GM23338 (cell line): ENCODE measurements at regions not wholly inside any gene's neighbourhood (a gene's known extent, or its start where the extent isn't known, plus 50 kb on each side); places are given as distances from the start of the nearest gene placed in this dataset.

Experiments
- ATAC-seq: fragments of 200-7000 bp; cut with Tn5 transposase; 3 replicates; pipeline ENCODE4 v1.9.1; 2020
- DNase-seq: peaks from one replicate; pipeline ENCODE4 v3.0.0-alpha.2; 2015; ENCODE audit warnings: low spot score
- H2AFZ ChIP-seq: fragments of 200-600 bp; sonication (generic); 2 replicates; pipeline ENCODE4 v1.8.0; 2016; ENCODE audit warnings: antibody characterized with exemption, mild to moderate bottlenecking, moderate library complexity
- H3F3A ChIP-seq: fragments of 200-600 bp; sonication (generic); replicated peaks from 2 replicates; pipeline ENCODE4 v1.8.0; 2017; ENCODE audit warnings: antibody characterized with exemption, mixed run types, low read depth
- H3K27ac ChIP-seq: fragments of 200-600 bp; sonication (generic); 2 replicates; pipeline ENCODE4 v1.6.1; 2016; ENCODE audit warnings: low read depth
- H3K27me3 ChIP-seq: fragments of 200-600 bp; sonication (generic); 2 replicates; pipeline ENCODE4 v1.8.0; 2016; ENCODE audit warnings: mild to moderate bottlenecking, mixed run types, moderate library complexity; ENCODE audit not compliant: insufficient read depth
- H3K36me3 ChIP-seq: fragments of 200-600 bp; sonication (generic); 2 replicates; pipeline ENCODE4 v1.8.0; 2016; ENCODE audit warnings: mild to moderate bottlenecking; ENCODE audit not compliant: insufficient read depth
- H3K4me1 ChIP-seq: fragments of 200-600 bp; sonication (generic); 2 replicates; pipeline ENCODE4 v1.8.0; 2016; ENCODE audit warnings: mild to moderate bottlenecking, moderate library complexity; ENCODE audit not compliant: insufficient read depth
- H3K4me2 ChIP-seq: fragments of 200-600 bp; sonication (generic); 2 replicates; pipeline ENCODE4 v1.7.1; 2017; ENCODE audit warnings: mixed run types
- H3K4me3 ChIP-seq: fragments of 200-600 bp; sonication (generic); 2 replicates; pipeline ENCODE4 v1.6.1; 2016; ENCODE audit warnings: mixed run types
- H3K79me2 ChIP-seq: fragments of 200-600 bp; sonication (generic); replicated peaks from 2 replicates; pipeline ENCODE4 v1.8.0; 2017; ENCODE audit warnings: mild to moderate bottlenecking; ENCODE audit not compliant: insufficient read depth
- H3K9me2 ChIP-seq: fragments of 200-600 bp; sonication (generic); 2 replicates; pipeline ENCODE4 v1.8.0; 2017; ENCODE audit not compliant: insufficient read depth
- H4K20me1 ChIP-seq: fragments of 200-600 bp; sonication (generic); replicated peaks from 2 replicates; pipeline ENCODE4 v1.8.0; 2017; ENCODE audit warnings: mild to moderate bottlenecking; ENCODE audit not compliant: insufficient read depth
- H3K27ac Mint-ChIP-seq: 2 replicates; pipeline ENCODE4 v1.8.0; 2020; ENCODE audit warnings: inconsistent platforms, mild to moderate bottlenecking, moderate library complexity, mixed read lengths
- H3K27me3 Mint-ChIP-seq: 3 replicates; pipeline ENCODE4 v1.8.0; 2022; ENCODE audit warnings: low read depth, mild to moderate bottlenecking, moderate library complexity, mixed read lengths, inconsistent platforms; ENCODE audit not compliant: insufficient read depth, poor library complexity
- H3K36me3 Mint-ChIP-seq: 3 replicates; pipeline ENCODE4 v1.8.0; 2021; ENCODE audit warnings: low read depth, mild to moderate bottlenecking, inconsistent platforms, moderate library complexity, mixed read lengths
- H3K4me1 Mint-ChIP-seq: 3 replicates; pipeline ENCODE4 v1.8.0; 2020; ENCODE audit warnings: mild to moderate bottlenecking, inconsistent platforms, mixed read lengths
- H3K4me3 Mint-ChIP-seq: 3 replicates; pipeline ENCODE4 v1.8.0; 2021; ENCODE audit warnings: moderate library complexity, mild to moderate bottlenecking, inconsistent platforms, mixed read lengths
- H3K9me3 Mint-ChIP-seq: 3 replicates; pipeline ENCODE4 v1.8.0; 2020; ENCODE audit warnings: moderate library complexity, mild to moderate bottlenecking, inconsistent platforms, mixed read lengths
- CREB1 ChIP-seq: fragments of 250-450 bp; sonication (Bioruptor Pico); IDR thresholded peaks from 2 replicates; pipeline ENCODE4 v1.5.0; 2020; ENCODE audit warnings: low read depth, mild to moderate bottlenecking, moderate library complexity
- EZH2 ChIP-seq: fragments of 200-600 bp; sonication (generic); IDR thresholded peaks from one replicate; pipeline ENCODE4 v1.8.0; 2017; ENCODE audit warnings: antibody characterized with exemption, mild to moderate bottlenecking, low read depth; ENCODE audit not compliant: unreplicated experiment
- EZH2phosphoT487 ChIP-seq: fragments of 200-600 bp; sonication (generic); IDR thresholded peaks from one replicate; pipeline ENCODE4 v1.8.1; 2018; ENCODE audit warnings: antibody characterized with exemption; ENCODE audit not compliant: unreplicated experiment
- JUNB ChIP-seq: IDR thresholded peaks from one replicate; pipeline ENCODE4 v1.6.1; 2016; ENCODE audit warnings: antibody characterized with exemption; ENCODE audit not compliant: unreplicated experiment
- NANOG ChIP-seq: IDR thresholded peaks from 2 replicates; pipeline ENCODE4 v1.6.1; 2016; ENCODE audit warnings: antibody characterized with exemption, borderline replicate concordance
- POLR2AphosphoS5 ChIP-seq: IDR thresholded peaks from 2 replicates; pipeline ENCODE4 v1.6.1; 2016; ENCODE audit warnings: antibody characterized with exemption, low read depth
- STAT1 ChIP-seq: IDR thresholded peaks from one replicate; pipeline ENCODE4 v1.6.1; 2016; ENCODE audit warnings: antibody characterized with exemption; ENCODE audit not compliant: unreplicated experiment
- ZNF114 ChIP-seq: fragments of 250-450 bp; sonication (Bioruptor Pico); IDR thresholded peaks from 2 replicates; pipeline ENCODE4 v1.5.0; 2020; ENCODE audit warnings: mild to moderate bottlenecking, moderate library complexity
- ZNF331 ChIP-seq: fragments of 250-450 bp; sonication (Bioruptor Pico); IDR thresholded peaks from 2 replicates; pipeline ENCODE4 v1.5.0; 2020; ENCODE audit warnings: low read depth, mild to moderate bottlenecking, moderate library complexity
- TF ChIP-seq, protein P1 (sequence below), 2 experiments: fragments of 200-600 bp in 1 of 2; sonication (generic) in 1 of 2; conservative IDR thresholded peaks; 2 replicates each; pipeline versions ENCODE4 v1.5.1 to v1.6.1; 2016 to 2017; ENCODE audit warnings: antibody characterized with exemption in 2 of 2, low read depth in 2 of 2, mild to moderate bottlenecking in 2 of 2, moderate library complexity in 1 of 2
- TF ChIP-seq, protein P2 (sequence below): IDR thresholded peaks from one replicate; pipeline ENCODE4 v1.6.1; 2018; ENCODE audit warnings: antibody characterized with exemption; ENCODE audit not compliant: unreplicated experiment
- TF ChIP-seq, protein P3 (sequence below): IDR thresholded peaks from 2 replicates; pipeline ENCODE4 v1.6.1; 2016; ENCODE audit warnings: antibody characterized with exemption
- TF ChIP-seq, protein P4 (sequence below): fragments of 250-450 bp; sonication (Bioruptor Pico); IDR thresholded peaks from 2 replicates; pipeline ENCODE4 v1.5.0; 2020; ENCODE audit warnings: mild to moderate bottlenecking, moderate library complexity

DNA sequence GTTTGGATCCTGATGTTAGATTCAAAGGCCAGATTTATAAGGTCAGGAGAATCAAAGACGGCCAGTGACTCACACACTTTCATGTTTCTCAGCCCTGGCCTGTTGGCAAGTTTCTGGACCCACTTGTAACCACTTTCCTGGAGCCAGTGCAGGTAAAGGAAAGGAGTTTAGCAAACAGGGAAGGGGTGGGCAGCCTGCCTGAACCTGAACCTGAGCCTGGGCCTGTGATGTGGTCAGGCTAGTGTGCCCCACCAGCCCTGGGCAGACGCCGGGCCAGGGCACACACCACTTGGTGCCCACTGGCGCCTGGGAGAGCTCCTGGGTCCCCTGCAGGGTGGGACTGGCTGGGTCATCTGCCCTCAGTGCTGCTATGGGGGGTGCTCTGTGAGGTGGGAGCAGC lies 100.5 kb upstream of the SPRED2 start:
- Mint-ChIP-seq H3K27me3 (no peaks in the 10 kb centered on the region), H3K9me3 (no peaks in the 10 kb centered on the region), H3K4me3 (no peak overlapping the region), H3K36me3 (no peaks in the 10 kb centered on the region), H3K27ac (no peak overlapping the region), H3K4me1 (no peaks in the 10 kb centered on the region)
- Histone ChIP-seq H3K4me1 (no peaks in the 10 kb centered on the region), H3K79me2 (no peaks in the 10 kb centered on the region), H3K4me2 (no peak overlapping the region), H3K4me3 (no peak overlapping the region), H3K36me3 (no peaks in the 10 kb centered on the region), H3F3A (no peaks in the 10 kb centered on the region), H2AFZ (no peak overlapping the region), H4K20me1 (no peaks in the 10 kb centered on the region), H3K9me2 (peaks cover 6% of the 10 kb centered on the region; the same call in 1 of the 2 replicates), H3K27ac (no peak overlapping the region), H3K27me3 (no peaks in the 10 kb centered on the region)
- TF ChIP-seq STAT1, result no peak
- no peak for TF ChIP-seq JUNB
- TF ChIP-seq, protein P1, sequence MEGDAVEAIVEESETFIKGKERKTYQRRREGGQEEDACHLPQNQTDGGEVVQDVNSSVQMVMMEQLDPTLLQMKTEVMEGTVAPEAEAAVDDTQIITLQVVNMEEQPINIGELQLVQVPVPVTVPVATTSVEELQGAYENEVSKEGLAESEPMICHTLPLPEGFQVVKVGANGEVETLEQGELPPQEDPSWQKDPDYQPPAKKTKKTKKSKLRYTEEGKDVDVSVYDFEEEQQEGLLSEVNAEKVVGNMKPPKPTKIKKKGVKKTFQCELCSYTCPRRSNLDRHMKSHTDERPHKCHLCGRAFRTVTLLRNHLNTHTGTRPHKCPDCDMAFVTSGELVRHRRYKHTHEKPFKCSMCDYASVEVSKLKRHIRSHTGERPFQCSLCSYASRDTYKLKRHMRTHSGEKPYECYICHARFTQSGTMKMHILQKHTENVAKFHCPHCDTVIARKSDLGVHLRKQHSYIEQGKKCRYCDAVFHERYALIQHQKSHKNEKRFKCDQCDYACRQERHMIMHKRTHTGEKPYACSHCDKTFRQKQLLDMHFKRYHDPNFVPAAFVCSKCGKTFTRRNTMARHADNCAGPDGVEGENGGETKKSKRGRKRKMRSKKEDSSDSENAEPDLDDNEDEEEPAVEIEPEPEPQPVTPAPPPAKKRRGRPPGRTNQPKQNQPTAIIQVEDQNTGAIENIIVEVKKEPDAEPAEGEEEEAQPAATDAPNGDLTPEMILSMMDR (conservative IDR thresholded peaks at IDR 0.05; ENCODE audit: low read depth in 2 of 2), result no peak
- no peak for TF ChIP-seq EZH2phosphoT487
- TF ChIP-seq POLR2AphosphoS5, result no peak
- no peak for TF ChIP-seq CREB1 (CRISPR knock-in tag)
- no peak for TF ChIP-seq EZH2
- TF ChIP-seq ZNF331, result no peak
- no peak for TF ChIP-seq ZNF114 (CRISPR knock-in tag)
- TF ChIP-seq, protein P2, sequence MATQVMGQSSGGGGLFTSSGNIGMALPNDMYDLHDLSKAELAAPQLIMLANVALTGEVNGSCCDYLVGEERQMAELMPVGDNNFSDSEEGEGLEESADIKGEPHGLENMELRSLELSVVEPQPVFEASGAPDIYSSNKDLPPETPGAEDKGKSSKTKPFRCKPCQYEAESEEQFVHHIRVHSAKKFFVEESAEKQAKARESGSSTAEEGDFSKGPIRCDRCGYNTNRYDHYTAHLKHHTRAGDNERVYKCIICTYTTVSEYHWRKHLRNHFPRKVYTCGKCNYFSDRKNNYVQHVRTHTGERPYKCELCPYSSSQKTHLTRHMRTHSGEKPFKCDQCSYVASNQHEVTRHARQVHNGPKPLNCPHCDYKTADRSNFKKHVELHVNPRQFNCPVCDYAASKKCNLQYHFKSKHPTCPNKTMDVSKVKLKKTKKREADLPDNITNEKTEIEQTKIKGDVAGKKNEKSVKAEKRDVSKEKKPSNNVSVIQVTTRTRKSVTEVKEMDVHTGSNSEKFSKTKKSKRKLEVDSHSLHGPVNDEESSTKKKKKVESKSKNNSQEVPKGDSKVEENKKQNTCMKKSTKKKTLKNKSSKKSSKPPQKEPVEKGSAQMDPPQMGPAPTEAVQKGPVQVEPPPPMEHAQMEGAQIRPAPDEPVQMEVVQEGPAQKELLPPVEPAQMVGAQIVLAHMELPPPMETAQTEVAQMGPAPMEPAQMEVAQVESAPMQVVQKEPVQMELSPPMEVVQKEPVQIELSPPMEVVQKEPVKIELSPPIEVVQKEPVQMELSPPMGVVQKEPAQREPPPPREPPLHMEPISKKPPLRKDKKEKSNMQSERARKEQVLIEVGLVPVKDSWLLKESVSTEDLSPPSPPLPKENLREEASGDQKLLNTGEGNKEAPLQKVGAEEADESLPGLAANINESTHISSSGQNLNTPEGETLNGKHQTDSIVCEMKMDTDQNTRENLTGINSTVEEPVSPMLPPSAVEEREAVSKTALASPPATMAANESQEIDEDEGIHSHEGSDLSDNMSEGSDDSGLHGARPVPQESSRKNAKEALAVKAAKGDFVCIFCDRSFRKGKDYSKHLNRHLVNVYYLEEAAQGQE, result no peak
- no peak for TF ChIP-seq NANOG
- TF ChIP-seq, protein P3, sequence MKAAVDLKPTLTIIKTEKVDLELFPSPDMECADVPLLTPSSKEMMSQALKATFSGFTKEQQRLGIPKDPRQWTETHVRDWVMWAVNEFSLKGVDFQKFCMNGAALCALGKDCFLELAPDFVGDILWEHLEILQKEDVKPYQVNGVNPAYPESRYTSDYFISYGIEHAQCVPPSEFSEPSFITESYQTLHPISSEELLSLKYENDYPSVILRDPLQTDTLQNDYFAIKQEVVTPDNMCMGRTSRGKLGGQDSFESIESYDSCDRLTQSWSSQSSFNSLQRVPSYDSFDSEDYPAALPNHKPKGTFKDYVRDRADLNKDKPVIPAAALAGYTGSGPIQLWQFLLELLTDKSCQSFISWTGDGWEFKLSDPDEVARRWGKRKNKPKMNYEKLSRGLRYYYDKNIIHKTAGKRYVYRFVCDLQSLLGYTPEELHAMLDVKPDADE, result no peak
- TF ChIP-seq, protein P4, sequence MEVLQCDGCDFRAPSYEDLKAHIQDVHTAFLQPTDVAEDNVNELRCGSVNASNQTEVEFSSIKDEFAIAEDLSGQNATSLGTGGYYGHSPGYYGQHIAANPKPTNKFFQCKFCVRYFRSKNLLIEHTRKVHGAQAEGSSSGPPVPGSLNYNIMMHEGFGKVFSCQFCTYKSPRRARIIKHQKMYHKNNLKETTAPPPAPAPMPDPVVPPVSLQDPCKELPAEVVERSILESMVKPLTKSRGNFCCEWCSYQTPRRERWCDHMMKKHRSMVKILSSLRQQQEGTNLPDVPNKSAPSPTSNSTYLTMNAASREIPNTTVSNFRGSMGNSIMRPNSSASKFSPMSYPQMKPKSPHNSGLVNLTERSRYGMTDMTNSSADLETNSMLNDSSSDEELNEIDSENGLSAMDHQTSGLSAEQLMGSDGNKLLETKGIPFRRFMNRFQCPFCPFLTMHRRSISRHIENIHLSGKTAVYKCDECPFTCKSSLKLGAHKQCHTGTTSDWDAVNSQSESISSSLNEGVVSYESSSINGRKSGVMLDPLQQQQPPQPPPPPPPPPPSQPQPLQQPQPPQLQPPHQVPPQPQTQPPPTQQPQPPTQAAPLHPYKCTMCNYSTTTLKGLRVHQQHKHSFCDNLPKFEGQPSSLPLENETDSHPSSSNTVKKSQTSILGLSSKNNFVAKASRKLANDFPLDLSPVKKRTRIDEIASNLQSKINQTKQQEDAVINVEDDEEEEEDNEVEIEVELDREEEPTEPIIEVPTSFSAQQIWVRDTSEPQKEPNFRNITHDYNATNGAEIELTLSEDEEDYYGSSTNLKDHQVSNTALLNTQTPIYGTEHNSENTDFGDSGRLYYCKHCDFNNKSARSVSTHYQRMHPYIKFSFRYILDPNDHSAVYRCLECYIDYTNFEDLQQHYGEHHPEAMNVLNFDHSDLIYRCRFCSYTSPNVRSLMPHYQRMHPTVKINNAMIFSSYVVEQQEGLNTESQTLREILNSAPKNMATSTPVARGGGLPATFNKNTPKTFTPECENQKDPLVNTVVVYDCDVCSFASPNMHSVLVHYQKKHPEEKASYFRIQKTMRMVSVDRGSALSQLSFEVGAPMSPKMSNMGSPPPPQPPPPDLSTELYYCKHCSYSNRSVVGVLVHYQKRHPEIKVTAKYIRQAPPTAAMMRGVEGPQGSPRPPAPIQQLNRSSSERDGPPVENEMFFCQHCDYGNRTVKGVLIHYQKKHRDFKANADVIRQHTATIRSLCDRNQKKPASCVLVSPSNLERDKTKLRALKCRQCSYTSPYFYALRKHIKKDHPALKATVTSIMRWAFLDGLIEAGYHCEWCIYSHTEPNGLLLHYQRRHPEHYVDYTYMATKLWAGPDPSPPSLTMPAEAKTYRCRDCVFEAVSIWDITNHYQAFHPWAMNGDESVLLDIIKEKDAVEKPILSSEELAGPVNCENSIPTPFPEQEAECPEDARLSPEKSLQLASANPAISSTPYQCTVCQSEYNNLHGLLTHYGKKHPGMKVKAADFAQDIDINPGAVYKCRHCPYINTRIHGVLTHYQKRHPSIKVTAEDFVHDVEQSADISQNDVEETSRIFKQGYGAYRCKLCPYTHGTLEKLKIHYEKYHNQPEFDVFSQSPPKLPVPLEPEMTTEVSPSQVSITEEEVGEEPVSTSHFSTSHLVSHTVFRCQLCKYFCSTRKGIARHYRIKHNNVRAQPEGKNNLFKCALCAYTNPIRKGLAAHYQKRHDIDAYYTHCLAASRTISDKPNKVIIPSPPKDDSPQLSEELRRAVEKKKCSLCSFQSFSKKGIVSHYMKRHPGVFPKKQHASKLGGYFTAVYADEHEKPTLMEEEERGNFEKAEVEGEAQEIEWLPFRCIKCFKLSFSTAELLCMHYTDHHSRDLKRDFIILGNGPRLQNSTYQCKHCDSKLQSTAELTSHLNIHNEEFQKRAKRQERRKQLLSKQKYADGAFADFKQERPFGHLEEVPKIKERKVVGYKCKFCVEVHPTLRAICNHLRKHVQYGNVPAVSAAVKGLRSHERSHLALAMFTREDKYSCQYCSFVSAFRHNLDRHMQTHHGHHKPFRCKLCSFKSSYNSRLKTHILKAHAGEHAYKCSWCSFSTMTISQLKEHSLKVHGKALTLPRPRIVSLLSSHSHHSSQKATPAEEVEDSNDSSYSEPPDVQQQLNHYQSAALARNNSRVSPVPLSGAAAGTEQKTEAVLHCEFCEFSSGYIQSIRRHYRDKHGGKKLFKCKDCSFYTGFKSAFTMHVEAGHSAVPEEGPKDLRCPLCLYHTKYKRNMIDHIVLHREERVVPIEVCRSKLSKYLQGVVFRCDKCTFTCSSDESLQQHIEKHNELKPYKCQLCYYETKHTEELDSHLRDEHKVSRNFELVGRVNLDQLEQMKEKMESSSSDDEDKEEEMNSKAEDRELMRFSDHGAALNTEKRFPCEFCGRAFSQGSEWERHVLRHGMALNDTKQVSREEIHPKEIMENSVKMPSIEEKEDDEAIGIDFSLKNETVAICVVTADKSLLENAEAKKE (CRISPR knock-in tag), result no peak
- ATAC-seq, result no peak
- no peak for DNase-seq
